NCI-H2171 (cell line): ENCODE measurements at regions not wholly inside any gene's neighbourhood (a gene's known extent, or its start where the extent isn't known, plus 50 kb on each side); places are given as distances from the start of the nearest gene placed in this dataset.
"Not testable (repeated sequence)": the region's sequence is repeated elsewhere in the genome, so short reads cannot be mapped to it uniquely, and the experiment has no call there.

ENCODE experiments used
- DNase-seq: peaks from one replicate; lab custom pipeline; 2025; lab: John Stamatoyannopoulos, UW

DNA sequence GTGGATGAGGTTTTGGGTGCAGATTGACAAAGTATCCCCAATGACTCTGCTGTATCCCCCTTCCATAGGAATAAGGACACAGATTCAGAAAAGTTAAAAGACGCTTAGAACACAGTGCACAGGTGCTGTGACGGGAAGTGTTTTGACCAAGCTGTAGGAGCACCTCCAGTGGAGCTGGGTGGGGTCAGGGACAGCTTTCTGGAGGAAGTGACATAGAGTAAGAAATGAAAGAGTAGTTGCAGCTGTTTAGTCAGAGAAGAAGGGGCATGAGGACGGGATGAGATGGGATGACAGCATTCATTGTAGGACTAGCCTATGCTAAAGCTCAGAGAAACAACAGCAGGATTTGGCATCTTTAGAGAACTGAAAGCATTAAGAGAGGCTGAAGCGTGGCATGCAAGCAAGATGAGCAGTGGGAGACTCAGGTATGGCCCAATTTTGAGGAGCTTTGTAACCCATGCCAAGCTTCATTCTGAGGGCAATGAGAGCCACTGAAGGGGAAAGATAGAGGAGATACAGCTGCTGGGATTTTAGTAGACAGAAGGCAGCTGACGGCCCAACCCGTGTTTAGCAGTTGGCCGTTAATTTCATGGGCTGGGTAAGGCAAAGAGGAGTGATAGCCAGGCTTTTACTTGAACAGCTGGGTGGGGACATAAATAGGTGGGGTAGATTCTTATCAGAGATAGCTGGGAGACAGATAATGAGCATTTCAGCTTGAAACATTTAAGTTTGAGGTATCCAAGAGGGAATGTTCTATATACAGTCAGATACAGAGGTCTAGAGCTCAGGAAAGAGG, 131.8 kb upstream of the KRAS start:
- no peak for DNase-seq

DNA sequence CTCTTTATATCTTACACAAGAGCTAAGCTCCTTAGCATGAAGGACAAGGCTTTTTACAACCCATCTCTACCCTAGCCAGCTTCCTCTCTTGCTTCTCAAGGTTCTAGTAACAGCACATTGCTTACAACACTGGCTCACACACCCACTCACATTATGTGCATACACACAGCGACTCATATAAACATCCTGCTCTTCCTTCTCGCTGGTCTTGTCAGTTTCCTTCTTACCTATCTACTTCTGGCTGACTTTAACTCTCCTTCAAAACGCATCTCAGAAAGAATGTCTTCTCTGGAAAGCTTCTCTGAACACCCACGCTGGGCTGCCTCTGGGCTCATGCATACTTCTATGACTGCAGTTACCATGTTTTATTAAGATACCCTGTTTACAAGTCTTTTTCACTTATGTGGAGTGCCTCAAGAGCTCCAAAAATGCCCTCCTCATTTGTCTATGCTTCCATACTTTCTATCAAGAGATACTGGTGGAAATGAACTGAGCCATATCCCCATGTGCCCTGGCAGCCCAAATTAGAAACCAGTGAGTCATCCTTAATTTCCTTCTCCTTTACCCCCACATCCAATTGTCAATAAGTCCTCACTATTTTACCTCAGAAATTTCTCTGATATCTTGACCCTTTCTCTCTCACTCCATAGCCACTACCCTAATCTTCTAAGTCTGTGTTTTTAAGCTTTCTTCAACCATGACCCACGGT, 126.9 kb upstream of the KRAS start:
- DNase-seq: no peak

GRCh38 chr12:25376985-25377384, 126.3 kb upstream of the KRAS start:
- no peak for DNase-seq

DNA sequence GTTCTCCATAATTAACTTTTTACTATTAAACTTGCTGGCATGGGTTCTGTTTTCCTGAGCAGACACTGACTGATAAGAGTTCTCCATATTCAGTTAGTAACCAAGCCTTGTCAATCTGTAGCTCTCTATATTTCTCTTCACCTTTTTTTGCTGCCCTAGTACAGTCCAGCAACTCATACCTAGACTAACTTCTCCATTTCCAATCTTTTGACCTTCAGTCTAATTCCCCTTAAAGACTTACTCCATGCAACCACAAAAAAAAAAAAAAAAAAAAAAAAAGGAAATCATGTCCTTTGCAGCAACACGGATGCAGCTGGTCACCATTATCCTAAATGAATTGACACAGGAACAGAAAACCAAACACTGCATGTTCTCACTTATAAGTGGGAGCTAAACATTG, 125.7 kb upstream of the KRAS start:
- DNase-seq: no peak

DNA sequence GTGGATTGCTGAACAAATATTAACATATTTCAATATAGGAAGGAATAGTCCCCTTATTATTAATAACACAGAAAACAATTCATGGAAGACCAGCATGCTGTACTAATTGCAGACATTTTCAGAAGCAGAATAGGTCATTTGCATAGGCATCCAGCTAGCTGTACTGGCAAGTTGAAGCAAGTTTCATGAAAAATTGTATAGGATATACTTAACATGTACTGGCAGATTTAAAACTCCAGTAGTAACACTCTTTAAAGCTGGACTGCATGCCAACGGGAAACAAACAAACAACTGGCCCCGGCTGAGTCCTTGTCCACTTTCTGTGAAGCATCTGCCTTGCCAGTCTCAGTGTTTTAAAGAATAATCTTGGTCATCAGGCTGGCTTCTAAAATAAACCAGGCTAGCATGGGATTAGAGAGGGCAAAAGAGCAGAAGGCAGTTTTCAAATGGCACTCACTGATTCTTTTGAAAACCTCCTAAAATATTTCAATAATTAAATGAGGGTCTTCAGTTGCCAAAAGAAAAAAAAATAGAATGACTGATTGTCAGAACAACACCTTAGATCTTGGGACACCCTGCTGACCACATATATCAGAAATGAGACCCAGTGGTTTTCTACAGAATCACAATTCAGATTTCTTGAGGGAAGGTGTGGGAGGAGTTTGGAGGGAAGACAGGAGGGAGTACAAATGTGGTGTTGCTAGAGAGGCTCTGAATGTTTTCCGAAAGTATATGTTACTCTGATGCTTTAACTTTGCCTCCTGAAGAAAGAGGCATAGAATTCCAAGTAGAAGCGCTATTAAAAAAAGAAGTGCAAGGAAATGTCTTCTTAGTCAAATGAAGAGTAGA, 122.5 kb upstream of the KRAS start:
- no peak for DNase-seq

- no peak for DNase-seq
Measured at GRCh38 chr12:25372002-25372401, 121.3 kb upstream of the KRAS start.

GRCh38 chr12:25368557-25368956, 117.8 kb upstream of the KRAS start:
- no peak for DNase-seq

GRCh38 chr12:25366122-25366521, 115.4 kb upstream of the KRAS start:
- DNase-seq: no peak

DNA sequence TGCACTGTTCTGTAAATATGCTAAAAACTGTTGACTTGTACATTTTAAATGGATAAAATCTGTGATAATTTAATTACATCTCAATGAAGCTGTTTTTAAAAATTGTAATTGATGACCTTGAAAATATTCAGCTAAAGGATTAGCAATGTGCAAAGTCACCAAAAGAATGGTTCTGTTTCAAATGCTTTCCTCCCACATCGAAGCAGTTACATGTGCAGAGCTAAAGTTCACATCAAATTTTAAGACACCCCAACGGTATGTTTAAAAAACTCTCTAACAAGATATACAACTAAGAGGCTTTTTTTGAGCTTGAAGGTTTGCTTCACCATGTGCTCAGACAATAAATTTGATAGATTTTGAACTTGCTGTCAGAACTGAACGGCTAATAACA, 114.6 kb upstream of the KRAS start:
- no peak for DNase-seq

DNA sequence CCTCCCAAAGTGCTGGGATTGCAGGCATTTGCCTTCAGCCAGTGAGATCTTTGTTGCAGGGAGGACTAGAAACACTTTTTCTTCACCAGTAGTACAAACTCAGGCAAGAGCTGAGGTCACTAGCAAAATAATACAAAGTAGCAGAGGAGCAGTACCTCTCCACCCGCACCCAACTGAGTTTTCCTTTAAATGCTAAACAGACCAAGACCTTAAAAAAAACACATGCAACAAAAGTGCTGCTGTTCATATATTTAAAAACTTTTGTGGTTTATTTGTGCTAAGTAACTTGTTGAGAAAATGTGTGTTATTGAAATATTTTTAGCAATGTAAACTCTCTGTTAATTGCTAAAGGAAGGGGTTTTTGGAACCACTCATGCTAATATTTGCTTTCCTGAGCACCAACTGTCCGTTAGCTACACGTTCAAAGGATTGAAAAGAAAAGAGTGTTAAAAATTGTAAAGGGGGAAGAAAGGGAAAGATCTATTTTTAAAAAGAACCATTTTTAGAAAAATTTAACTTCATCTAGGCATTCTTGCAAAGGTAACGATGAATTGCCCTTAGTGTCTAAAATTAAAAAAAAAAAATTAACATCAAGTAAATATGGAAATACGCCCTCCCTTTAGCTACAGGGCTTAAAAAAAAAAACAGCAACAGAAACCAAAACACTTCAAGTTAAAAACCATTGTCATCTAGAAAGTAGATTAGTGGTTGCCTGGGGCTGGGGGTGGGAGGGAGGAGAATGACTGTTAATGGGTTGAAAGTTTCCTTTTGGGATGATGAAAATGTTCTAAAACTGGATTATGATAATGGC, 114.0 kb upstream of the KRAS start:
- no peak for DNase-seq

DNA sequence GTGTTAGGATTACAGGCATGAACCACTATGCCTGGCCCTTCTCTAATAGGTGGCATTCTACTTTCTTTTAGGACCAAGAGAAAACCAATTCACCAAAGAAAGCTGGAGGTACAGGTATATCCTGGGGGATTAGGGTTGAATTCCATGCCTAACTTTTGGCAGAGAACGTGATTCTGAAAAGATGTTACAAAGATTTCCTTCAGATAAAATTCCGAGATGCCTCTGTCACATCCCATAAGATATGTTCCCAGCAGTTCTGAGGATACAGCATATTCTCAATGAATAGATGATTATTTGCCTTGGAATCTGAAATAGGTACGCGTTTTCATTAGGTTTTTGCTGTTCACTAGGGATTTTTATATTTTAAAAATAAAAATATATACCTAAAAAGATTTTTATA, 111.9 kb upstream of the KRAS start:
- DNase-seq: no peak

DNA sequence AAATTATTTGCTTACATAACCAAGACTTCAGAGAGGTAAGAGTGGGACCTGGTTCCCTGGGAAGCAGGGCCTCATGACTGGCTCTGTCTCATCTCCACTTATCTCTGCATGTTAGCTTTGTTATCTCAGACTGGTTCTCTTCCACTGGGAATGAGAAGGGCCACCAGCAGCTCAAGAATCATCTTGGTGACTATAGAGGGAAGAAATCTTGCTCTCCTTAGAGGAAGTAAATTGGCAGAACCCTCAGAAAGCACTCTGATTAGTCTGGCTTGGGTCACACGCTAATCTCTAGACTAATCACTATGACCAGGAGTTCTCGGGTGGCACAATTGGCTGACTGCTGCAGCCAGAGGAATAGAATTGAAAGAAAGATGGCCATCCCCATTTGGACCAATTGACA, 110.8 kb upstream of the KRAS start:
- no peak for DNase-seq

GRCh38 chr12:25357595-25357994, 106.9 kb upstream of the KRAS start:
- DNase-seq: no peak

DNA sequence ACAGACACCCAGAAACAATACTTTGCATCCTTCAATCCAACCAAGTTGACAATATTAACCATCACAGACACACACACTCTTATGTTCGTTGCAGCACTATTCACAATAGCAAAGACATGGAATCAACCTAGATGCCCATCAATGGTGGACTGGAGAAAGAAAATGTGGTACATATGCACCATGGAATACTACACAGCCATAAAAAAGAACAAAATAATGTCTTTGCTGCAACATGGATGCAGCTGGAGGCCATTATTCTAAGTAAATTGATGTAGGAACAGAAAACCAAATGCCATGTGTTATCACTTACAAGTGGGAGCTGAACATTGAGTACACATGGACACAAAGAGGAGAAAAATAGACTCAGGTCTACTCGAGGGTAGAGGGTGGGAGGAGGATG, 102.2 kb upstream of the KRAS start:
- not testable (repeated sequence) for DNase-seq

- no peak for DNase-seq
Measured at GRCh38 chr12:25352083-25352918, 101.6 kb upstream of the KRAS start.

DNA sequence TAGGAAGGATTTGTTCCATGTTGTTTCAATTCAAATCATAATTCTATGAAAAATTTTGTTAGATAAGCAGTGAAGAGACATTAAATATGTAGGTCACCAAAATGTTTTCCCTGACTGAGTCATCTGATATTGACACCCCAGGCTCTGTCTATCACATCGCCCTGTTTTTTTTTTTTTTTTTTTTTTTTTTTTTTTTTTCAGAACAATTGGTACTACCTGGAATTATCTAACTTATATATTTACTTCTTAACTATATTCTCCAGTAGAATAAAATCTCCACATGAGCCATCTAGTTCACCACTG, 97.8 kb upstream of the KRAS start:
- no peak for DNase-seq

DNA sequence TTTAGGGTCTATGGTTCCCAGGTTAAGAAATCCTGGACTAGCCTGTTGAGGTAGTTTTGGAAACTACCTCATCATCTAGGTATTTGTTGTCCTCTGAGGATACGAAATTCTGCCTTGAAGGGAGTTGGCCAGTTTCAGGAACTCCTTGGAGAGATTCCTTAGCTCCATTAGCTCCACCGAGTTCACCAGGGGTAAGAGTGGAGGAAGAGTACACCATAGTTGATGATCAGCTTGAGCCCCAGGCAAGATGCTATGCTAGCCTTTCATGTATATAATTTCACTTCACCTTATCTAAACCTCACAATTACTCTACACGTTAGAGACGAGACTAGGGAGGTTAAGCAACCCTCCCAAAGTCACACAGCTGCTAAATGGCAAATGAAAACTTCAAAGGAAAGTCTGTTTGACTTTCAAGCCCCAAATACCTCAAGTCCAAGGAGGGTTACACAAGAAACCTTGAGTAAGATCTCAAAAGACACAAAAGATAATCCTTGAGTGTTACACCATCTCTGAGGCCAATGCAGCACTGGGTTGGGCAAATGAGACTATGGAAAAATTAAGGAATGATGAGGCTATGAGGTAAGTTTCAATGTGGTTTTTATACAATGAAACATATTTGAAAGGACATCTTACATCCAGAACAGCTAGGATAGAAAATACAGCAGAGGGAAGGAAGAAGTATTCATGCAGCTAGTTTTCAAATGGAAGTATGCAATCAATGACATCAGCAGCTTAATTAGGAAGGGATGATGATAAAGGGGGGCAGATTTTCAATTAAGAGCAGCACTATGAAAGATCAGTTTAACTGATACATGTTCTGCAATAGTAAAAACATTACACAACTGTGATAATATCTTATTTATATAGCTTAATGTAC, 97.2 kb upstream of the KRAS start:
- no peak for DNase-seq

GRCh38 chr12:25341877-25342276, 91.1 kb upstream of the KRAS start:
- not testable (repeated sequence) for DNase-seq

DNA sequence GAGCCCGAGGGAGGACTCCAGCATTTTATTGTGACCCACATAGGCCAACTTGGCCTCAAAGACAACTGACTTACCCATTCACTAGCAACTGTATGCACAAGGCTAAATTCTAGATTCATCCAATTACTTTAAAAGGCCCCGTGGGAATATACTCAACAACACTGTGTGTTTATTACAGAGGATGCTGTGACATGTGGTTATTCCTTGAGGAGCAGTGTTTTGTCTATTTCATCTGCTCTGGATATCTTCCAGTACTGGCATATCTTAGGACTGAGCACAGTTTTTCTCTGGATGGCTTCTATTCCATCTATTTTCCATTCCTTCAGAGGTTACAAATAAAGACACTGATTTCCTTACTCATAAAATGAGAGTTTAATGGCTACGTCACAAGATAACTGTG, 87.2 kb upstream of the KRAS start:
- no peak for DNase-seq

DNA sequence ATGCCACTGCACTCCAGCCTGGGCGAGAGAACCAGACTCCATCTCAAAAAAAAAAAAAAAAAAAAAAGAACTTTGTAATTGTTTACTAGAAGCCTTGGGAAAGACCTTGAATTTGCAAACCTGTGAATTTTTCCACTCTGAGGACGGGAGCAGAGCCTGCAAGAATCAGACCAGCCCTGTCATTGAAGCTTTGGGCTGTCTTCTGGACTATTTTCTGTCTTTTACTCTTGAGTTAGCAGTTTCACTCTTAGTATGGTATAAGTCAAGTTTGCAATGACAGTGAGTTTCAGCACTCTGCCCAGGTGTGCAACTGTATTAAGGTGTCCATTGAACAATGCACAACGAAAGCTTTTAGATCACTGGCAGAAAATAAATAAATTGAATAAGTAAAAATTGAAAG, 81.4 kb upstream of the KRAS start:
- DNase-seq: no peak
